ENCODE measurements at regions not wholly inside any gene's neighbourhood (a gene's known extent, or its start where the extent isn't known, plus 50 kb on each side); places are given as distances from the start of the nearest gene placed in this dataset.

GRCh38 chr11:32161293-32161692, 70.4 kb downstream of the RCN1 start:
- no peak for DNase-seq (ENCODE audit: low spot score)
- Histone ChIP-seq H3K4me3 (no peak overlapping the region), H3K9me3 (no peaks in the 10 kb centered on the region), H3K4me1 (ENCODE audit: control insufficient read depth in 1 of 2, low read depth in 2 of 2) (no peaks in the 10 kb centered on the region), H3K27me3 (replicated peaks; ENCODE audit: insufficient read depth) (no peaks in the 10 kb centered on the region), H3K36me3 (no peaks in the 10 kb centered on the region), H3K27ac (no peak overlapping the region)
- ATAC-seq (ENCODE audit: insufficient number of reproducible peaks, low FRiP score, low read depth) = no peak
- TF ChIP-seq CTCF (IDR thresholded peaks at IDR 0.05) = no peak

- TF ChIP-seq CTCF (IDR thresholded peaks at IDR 0.05) = no peak
- ATAC-seq (ENCODE audit: insufficient number of reproducible peaks, low FRiP score, low read depth) = no peak
- H3K27ac ChIP-seq = no peak overlapping the region
- DNase-seq (ENCODE audit: low spot score) = no peak
- H3K9me3 ChIP-seq = no peaks in the 10 kb centered on the region
- H3K4me3 ChIP-seq = no peak overlapping the region
- H3K27me3 ChIP-seq (replicated peaks; ENCODE audit: insufficient read depth) = no peaks in the 10 kb centered on the region
- no peaks in the 10 kb centered on the region for H3K36me3 ChIP-seq
- no peaks in the 10 kb centered on the region for H3K4me1 ChIP-seq (ENCODE audit: control insufficient read depth in 1 of 2, low read depth in 2 of 2)
Measured at GRCh38 chr11:32162351-32162750, 71.5 kb downstream of the RCN1 start.

GRCh38 chr11:32162906-32163305, 72.0 kb downstream of the RCN1 start:
- H3K9me3 ChIP-seq = no peaks in the 10 kb centered on the region
- no peak for TF ChIP-seq CTCF (IDR thresholded peaks at IDR 0.05)
- DNase-seq (ENCODE audit: low spot score) (no peak), ATAC-seq (ENCODE audit: insufficient number of reproducible peaks, low FRiP score, low read depth) (no peak)
- no peaks in the 10 kb centered on the region for H3K4me1 ChIP-seq (ENCODE audit: control insufficient read depth in 1 of 2, low read depth in 2 of 2)
- H3K4me3 ChIP-seq = no peak overlapping the region
- H3K36me3 ChIP-seq = no peaks in the 10 kb centered on the region
- no peak overlapping the region for H3K27ac ChIP-seq
- no peaks in the 10 kb centered on the region for H3K27me3 ChIP-seq (replicated peaks; ENCODE audit: insufficient read depth)

- Histone ChIP-seq H3K9me3 (no peaks in the 10 kb centered on the region), H3K4me3 (no peak overlapping the region), H3K27ac (no peak overlapping the region), H3K27me3 (replicated peaks; ENCODE audit: insufficient read depth) (no peaks in the 10 kb centered on the region), H3K4me1 (ENCODE audit: control insufficient read depth in 1 of 2, low read depth in 2 of 2) (no peaks in the 10 kb centered on the region), H3K36me3 (no peaks in the 10 kb centered on the region)
- TF ChIP-seq CTCF (IDR thresholded peaks at IDR 0.05) = no peak
- DNase-seq (ENCODE audit: low spot score) = no peak
- ATAC-seq (ENCODE audit: insufficient number of reproducible peaks, low FRiP score, low read depth) = no peak
Measured at GRCh38 chr11:32163557-32163956, 72.7 kb downstream of the RCN1 start.

GRCh38 chr11:32164836-32165235, 74.0 kb downstream of the RCN1 start:
- no peaks in the 10 kb centered on the region for H3K36me3 ChIP-seq
- no peaks in the 10 kb centered on the region for H3K27me3 ChIP-seq (replicated peaks; ENCODE audit: insufficient read depth)
- ATAC-seq (ENCODE audit: insufficient number of reproducible peaks, low FRiP score, low read depth) (no peak), DNase-seq (ENCODE audit: low spot score) (no peak)
- no peak overlapping the region for H3K27ac ChIP-seq
- no peaks in the 10 kb centered on the region for H3K4me1 ChIP-seq (ENCODE audit: control insufficient read depth in 1 of 2, low read depth in 2 of 2)
- no peaks in the 10 kb centered on the region for H3K9me3 ChIP-seq
- H3K4me3 ChIP-seq = no peak overlapping the region
- no peak for TF ChIP-seq CTCF (IDR thresholded peaks at IDR 0.05)
